ENCODE measurements at regions not wholly inside any gene's neighbourhood (a gene's known extent, or its start where the extent isn't known, plus 50 kb on each side); places are given as distances from the start of the nearest gene placed in this dataset.

GRCh38 chr10:84076540-84077195, 62.6 kb upstream of the GHITM start:
- DNase-seq = no peak

DNA sequence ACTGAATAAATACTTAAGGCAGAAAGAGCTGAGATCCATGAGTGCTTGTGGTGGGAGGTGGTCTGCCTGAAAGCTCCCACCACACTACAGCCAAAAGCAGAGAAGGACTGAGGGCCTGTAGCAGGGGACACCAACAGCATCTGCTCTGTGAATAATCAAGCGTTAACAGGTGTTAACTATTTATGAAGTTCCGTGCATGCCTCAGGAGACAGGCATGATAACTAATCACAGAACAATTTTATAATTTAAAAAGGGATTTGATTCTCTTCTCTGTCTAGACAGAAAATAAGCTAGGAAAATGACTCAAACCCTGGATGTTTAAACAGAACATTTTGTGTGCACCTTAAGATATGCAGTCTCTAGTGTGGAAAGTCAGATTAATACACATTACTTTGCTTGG, 61.5 kb upstream of the GHITM start:
- DNase-seq = no peak

DNA sequence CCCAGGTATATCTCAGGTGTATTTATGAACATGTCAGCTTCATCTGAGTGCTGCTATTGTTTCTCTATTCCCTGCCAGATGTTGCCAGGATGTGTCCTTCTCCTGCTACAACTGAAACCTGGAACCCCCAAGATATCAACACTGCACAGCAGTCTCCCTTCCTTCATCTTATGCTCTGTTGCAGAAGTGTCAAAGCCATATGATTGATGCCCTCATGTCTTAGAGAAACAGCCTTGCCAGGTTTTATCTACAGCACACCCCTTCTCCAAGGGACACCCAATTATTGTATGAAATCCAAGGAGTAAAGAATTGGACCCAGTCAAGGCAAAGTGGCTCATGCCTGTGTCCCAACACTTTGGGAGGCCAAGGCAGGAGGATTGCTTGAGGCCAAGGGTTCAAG, 60.5 kb upstream of the GHITM start:
- no peak for DNase-seq

DNA sequence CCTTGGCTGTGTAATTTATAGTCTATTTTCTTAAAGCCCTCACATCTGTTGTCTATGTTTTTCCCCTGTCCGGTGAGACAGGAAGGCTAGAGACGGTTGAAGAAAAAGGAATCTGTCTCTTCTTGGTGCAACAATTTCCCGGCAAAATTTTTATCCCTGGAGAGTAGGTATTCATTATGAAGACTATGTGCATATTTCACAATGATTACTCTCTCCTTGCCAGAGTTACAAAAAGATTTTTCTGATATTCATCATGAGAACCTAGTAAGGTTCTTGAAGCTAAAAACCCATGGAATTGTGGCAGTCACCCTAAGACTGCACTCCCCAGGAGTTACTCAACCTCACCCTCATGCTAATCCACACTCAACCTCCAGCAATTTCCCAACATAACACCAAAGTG, 55.0 kb upstream of the GHITM start:
- DNase-seq = no peak

GRCh38 chr10:84087202-84087601, 52.1 kb upstream of the GHITM start:
- DNase-seq = no peak

DNA sequence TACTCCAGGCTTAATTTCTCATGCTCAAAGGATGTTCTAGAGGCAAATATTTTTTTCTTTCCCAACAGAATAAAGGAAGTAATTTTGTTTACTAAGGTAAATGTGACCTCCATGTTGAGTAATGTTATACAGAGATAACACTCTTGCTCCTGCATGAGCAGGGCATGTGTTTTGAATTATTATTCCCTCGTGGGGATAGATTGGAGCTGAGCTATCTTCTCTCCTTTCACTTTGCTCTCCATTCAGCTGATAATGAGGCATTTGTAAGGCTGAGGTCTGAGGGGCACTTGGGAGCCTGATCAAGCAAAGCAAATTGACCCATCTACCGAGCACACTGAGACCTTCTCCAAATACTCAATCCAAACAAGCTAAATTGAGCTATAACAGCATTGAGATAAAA, 50.7 kb upstream of the GHITM start:
- DNase-seq = no peak

DNA sequence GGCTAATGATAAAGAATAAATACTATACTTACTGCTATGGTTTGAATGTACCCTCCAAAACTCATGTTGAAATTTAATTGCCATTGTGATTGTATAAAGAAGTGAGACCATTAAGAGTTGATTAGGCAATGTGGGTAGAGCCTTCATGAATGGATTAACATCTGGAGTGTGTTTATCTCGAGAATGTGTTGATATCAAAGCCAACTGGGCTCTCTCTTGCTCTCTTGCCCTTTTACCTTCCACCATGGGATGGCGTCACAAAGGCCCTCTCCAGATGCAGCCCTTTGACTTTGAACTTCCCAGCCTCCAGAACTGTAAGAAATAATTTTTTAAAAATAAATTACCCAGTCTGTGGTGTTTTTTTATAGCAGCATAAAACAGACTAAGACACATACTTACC, 50.1 kb upstream of the GHITM start:
- DNase-seq = no peak

Data from NCI-H526 treated with DMSO at 0.1 percent for 48 hours (cell line).